OCI-LY1 (cell line): ENCODE measurements at regions not wholly inside any gene's neighbourhood (a gene's known extent, or its start where the extent isn't known, plus 50 kb on each side); places are given as distances from the start of the nearest gene placed in this dataset.

ENCODE experiments used
- EZH2 ChIP-seq: fragments of 200-600 bp; sonication (generic), shearing (Covaris generic); IDR thresholded peaks from 2 replicates; pipeline ENCODE4 v1.8.0; 2017; ENCODE audit warnings: borderline replicate concordance, mixed run types, mild to moderate bottlenecking, antibody characterized with exemption, low read length, moderate library complexity, mixed read lengths
- TF ChIP-seq, protein P1 (sequence below): fragments of 200-600 bp; sonication (generic), shearing (Covaris generic); IDR thresholded peaks from 2 replicates; pipeline ENCODE4 v1.5.1; 2017; ENCODE audit warnings: mild to moderate bottlenecking, antibody characterized with exemption, low read length, moderate library complexity, mixed read lengths

DNA sequence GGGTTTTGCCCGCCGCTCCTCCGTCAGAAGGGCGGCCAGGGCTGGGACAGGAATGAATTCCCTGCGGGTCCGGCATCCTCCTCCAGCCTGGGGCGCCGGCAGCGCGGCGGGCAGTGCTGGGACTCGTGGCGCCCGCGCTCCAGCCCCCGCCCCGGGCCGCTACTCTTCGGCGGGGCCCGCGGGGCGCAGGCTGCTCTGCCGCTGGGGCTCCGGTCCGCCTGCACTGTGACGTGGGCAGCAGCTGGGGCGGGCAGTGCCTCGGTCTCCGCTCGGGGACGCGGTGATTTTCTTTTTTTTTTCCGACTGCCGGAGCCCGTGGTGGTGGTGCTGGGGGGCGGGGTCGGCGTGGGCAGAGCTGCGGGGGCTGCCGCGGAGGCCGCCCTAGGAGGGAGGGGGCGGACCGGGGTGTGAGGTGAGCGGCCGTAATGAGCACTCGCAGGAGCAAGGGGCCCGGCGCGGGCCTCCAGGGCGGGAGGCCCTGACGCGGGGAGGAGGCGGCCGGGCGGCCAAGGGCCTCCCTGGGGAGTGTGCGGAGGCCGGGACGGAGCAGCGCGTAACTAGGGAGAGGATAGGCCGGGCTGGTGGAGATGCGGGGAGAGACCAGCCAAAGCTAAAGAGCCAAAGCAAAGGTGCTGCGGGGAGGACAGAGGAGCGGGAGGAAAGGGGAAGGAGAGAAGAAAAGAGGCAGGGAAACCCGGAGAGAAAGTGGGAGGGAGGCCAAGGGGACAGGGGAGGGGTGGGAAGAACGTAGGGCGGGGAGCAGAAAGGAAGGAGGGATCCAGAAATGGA lies 73.3 kb upstream of the ZBED5 start:
- TF ChIP-seq, protein P1, sequence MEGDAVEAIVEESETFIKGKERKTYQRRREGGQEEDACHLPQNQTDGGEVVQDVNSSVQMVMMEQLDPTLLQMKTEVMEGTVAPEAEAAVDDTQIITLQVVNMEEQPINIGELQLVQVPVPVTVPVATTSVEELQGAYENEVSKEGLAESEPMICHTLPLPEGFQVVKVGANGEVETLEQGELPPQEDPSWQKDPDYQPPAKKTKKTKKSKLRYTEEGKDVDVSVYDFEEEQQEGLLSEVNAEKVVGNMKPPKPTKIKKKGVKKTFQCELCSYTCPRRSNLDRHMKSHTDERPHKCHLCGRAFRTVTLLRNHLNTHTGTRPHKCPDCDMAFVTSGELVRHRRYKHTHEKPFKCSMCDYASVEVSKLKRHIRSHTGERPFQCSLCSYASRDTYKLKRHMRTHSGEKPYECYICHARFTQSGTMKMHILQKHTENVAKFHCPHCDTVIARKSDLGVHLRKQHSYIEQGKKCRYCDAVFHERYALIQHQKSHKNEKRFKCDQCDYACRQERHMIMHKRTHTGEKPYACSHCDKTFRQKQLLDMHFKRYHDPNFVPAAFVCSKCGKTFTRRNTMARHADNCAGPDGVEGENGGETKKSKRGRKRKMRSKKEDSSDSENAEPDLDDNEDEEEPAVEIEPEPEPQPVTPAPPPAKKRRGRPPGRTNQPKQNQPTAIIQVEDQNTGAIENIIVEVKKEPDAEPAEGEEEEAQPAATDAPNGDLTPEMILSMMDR = no peak
- no peak for TF ChIP-seq EZH2
